ENCODE measurements at regions not wholly inside any gene's neighbourhood (a gene's known extent, or its start where the extent isn't known, plus 50 kb on each side); places are given as distances from the start of the nearest gene placed in this dataset.
A peak's percentile ranks its signal among the peaks of the same experiment; 100 is the strongest.

DNA sequence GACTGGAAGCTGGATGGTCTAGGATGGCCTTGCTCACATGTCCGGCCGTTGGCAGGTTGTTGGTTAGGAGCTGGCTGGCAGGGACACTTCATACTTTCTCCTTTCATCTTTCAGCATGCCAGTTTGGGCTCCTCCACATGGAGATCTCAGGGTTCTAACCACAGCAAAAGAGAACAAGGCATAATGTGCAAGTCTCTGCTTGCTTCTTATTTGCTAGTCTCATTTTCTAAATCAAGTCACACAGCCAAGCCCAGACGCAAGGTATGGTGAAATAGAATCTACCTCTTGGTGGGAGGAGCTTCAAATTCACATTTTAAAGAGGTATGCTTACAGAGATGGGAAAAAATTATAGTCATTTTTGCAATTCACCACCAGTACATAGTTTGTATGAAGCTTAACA is 69.1 kb upstream of the NAP1L1 start:
- H3K9me3 ChIP-seq (ENCODE audit: low read length) = no peaks in the 10 kb centered on the region
- no peaks in the 10 kb centered on the region for H3K9me2 ChIP-seq (replicated peaks; ENCODE audit: insufficient read depth, low read length)
- no peak for DNase-seq
- no peak overlapping the region for H3K27ac ChIP-seq (ENCODE audit: low read length)
- H4K20me1 ChIP-seq (ENCODE audit: insufficient read depth, low read depth, low read length) = no peaks in the 10 kb centered on the region
- no peak overlapping the region for H3K4me2 ChIP-seq (ENCODE audit: low read depth, low read length, poor library complexity, severe bottlenecking)
- H3K27me3 ChIP-seq (ENCODE audit: low read length) = no peaks in the 10 kb centered on the region
- H3K4me3 ChIP-seq (ENCODE audit: low read length) = no peak overlapping the region
- H3K79me2 ChIP-seq (ENCODE audit: low read length) = no peaks in the 10 kb centered on the region
- H2AFZ ChIP-seq (ENCODE audit: low read length) = no peak overlapping the region
- peaks cover 9% of the 10 kb centered on the region for H3K4me1 ChIP-seq (ENCODE audit: low read length)
- H3K36me3 ChIP-seq (ENCODE audit: insufficient read depth, low read length) = no peaks in the 10 kb centered on the region
- no peak overlapping the region for H3K9ac ChIP-seq (ENCODE audit: low read length)

DNA sequence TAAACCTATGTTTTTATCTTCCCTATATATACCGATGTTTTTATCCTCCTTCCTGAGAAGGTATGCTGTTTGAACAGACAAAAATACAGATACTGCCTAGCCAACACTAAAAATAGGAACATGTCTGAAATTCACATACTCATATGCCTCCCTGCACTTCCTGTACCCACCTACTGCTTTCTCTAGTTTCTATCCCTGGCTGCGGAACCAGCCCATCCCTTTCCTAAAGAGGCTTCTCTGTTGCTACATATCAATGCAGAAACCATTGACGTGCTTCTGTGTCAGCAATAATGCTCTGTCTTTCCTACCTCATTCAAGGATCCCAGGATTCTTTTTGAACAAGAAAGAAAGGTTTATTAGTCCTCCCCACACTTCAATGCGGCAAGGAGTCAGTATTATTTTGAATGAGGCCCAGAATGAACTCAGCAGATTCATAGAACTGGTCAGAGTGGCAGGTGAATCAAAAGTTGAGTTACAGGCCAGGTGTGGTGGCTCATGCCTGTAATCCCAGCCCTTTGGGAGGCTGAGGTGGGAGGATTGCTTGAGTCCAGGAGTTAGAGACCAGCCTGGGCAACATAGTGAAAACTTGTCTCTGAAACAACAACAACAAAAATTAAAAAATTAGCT is 67.8 kb upstream of the NAP1L1 start:
- H3K4me2 ChIP-seq (ENCODE audit: low read depth, low read length, poor library complexity, severe bottlenecking) = no peak overlapping the region
- no peak overlapping the region for H3K4me3 ChIP-seq (ENCODE audit: low read length)
- H3K9me2 ChIP-seq (replicated peaks; ENCODE audit: insufficient read depth, low read length) = no peaks in the 10 kb centered on the region
- H2AFZ ChIP-seq (ENCODE audit: low read length) = no peak overlapping the region
- peaks cover 5% of the 10 kb centered on the region for H3K4me1 ChIP-seq (ENCODE audit: low read length)
- H3K27me3 ChIP-seq (ENCODE audit: low read length) = no peaks in the 10 kb centered on the region
- H3K27ac ChIP-seq (ENCODE audit: low read length) = no peak overlapping the region
- H4K20me1 ChIP-seq (ENCODE audit: insufficient read depth, low read depth, low read length) = no peaks in the 10 kb centered on the region
- no peaks in the 10 kb centered on the region for H3K36me3 ChIP-seq (ENCODE audit: insufficient read depth, low read length)
- DNase-seq = no peak
- no peak overlapping the region for H3K9ac ChIP-seq (ENCODE audit: low read length)
- H3K9me3 ChIP-seq (ENCODE audit: low read length) = no peaks in the 10 kb centered on the region
- no peaks in the 10 kb centered on the region for H3K79me2 ChIP-seq (ENCODE audit: low read length)

DNA sequence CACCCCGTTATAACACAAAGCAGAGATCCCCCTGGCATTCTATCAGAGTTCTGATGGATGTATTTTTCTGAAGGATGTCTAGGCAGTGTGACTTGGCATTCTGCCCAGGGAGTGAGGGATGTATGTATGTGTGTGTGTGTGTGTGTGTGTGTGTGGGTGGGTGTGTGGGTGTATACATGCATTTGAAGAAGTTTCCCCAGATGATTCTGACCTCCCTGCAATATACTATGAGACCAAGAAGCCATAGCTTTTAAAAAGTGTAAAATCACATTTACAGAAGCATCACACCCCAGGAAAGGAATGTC is 59.7 kb upstream of the NAP1L1 start:
- no peak overlapping the region for H3K4me2 ChIP-seq (ENCODE audit: low read depth, low read length, poor library complexity, severe bottlenecking)
- no peak overlapping the region for H2AFZ ChIP-seq (ENCODE audit: low read length)
- no peaks in the 10 kb centered on the region for H3K4me1 ChIP-seq (ENCODE audit: low read length)

GRCh38 chr12:76143343-76144244 is 59.1 kb upstream of the NAP1L1 start:
- Histone ChIP-seq H2AFZ (ENCODE audit: low read length) (no peak overlapping the region), H3K27ac (ENCODE audit: low read length) (no peak overlapping the region), H3K36me3 (ENCODE audit: insufficient read depth, low read length) (no peaks in the 10 kb centered on the region), H3K27me3 (ENCODE audit: low read length) (no peaks in the 10 kb centered on the region), H3K79me2 (ENCODE audit: low read length) (no peaks in the 10 kb centered on the region), H3K9me2 (replicated peaks; ENCODE audit: insufficient read depth, low read length) (no peaks in the 10 kb centered on the region), H3K9me3 (ENCODE audit: low read length) (no peaks in the 10 kb centered on the region), H3K9ac (ENCODE audit: low read length) (no peak overlapping the region), H4K20me1 (ENCODE audit: insufficient read depth, low read depth, low read length) (no peaks in the 10 kb centered on the region), H3K4me2 (ENCODE audit: low read depth, low read length, poor library complexity, severe bottlenecking) (no peak overlapping the region), H3K4me3 (ENCODE audit: low read length) (no peak overlapping the region), H3K4me1 (ENCODE audit: low read length) (no peaks in the 10 kb centered on the region)
- no peak for DNase-seq

More for the DNA sequence above, 59.7 kb upstream of the NAP1L1 start:
- Histone ChIP-seq H3K9me3 (ENCODE audit: low read length) (no peaks in the 10 kb centered on the region), H3K79me2 (ENCODE audit: low read length) (no peaks in the 10 kb centered on the region), H3K27ac (ENCODE audit: low read length) (no peak overlapping the region), H3K36me3 (ENCODE audit: insufficient read depth, low read length) (no peaks in the 10 kb centered on the region), H3K27me3 (ENCODE audit: low read length) (no peaks in the 10 kb centered on the region), H3K9ac (ENCODE audit: low read length) (no peak overlapping the region), H3K4me3 (ENCODE audit: low read length) (no peak overlapping the region), H4K20me1 (ENCODE audit: insufficient read depth, low read depth, low read length) (no peaks in the 10 kb centered on the region), H3K9me2 (replicated peaks; ENCODE audit: insufficient read depth, low read length) (no peaks in the 10 kb centered on the region)
- no peak for DNase-seq

DNA sequence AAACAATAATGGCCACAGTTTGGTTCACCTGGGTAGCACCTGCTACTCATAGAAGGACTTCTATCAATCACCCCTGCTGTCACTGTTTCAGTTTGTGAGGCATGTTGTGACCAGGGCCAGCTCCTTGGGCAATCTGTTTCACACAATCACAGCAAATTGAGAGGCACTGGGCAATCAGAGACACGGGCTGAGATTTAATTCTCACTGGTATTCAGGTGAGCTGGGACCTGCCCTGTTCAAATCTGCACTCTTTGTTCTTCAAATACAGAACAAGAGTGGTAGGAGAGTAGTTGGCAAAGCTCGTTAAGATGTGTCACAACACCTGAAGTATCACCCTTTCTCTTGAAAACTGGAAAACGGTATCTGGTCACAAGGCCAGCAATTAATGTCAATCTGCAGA is 57.8 kb upstream of the NAP1L1 start:
- Histone ChIP-seq H3K79me2 (ENCODE audit: low read length) (no peaks in the 10 kb centered on the region), H3K9me2 (replicated peaks; ENCODE audit: insufficient read depth, low read length) (no peaks in the 10 kb centered on the region), H3K27me3 (ENCODE audit: low read length) (no peaks in the 10 kb centered on the region), H3K27ac (ENCODE audit: low read length) (no peak overlapping the region), H3K9ac (ENCODE audit: low read length) (no peak overlapping the region), H2AFZ (ENCODE audit: low read length) (no peak overlapping the region), H3K4me1 (ENCODE audit: low read length) (no peaks in the 10 kb centered on the region), H3K4me2 (ENCODE audit: low read depth, low read length, poor library complexity, severe bottlenecking) (no peak overlapping the region), H3K4me3 (ENCODE audit: low read length) (no peak overlapping the region), H3K9me3 (ENCODE audit: low read length) (no peaks in the 10 kb centered on the region), H4K20me1 (ENCODE audit: insufficient read depth, low read depth, low read length) (no peaks in the 10 kb centered on the region), H3K36me3 (ENCODE audit: insufficient read depth, low read length) (no peaks in the 10 kb centered on the region)
- DNase-seq = no peak

DNA sequence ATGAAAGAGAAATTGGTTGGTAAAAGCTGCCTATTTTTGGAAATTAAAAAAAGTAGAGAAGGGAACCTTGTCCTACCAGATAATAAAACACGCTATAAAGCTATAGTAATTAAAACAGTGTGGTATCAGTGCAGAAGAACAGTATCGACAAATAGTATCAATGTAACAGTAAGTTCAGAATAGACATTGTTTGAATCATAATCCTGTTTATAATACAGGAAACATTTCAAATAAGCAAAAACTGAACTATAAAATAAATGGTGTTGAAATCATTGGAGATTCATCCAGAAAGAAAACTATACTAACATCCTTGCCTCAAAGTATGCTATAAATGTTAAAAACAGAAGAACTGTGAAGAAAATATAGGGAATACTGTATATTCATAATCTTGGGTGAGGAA is 54.2 kb upstream of the NAP1L1 start:
- Histone ChIP-seq H3K4me3 (ENCODE audit: low read length) (no peak overlapping the region), H3K27ac (ENCODE audit: low read length) (no peak overlapping the region), H3K79me2 (ENCODE audit: low read length) (no peaks in the 10 kb centered on the region), H3K9me3 (ENCODE audit: low read length) (no peaks in the 10 kb centered on the region), H3K27me3 (ENCODE audit: low read length) (no peaks in the 10 kb centered on the region), H4K20me1 (ENCODE audit: insufficient read depth, low read depth, low read length) (no peaks in the 10 kb centered on the region), H2AFZ (ENCODE audit: low read length) (no peak overlapping the region), H3K36me3 (ENCODE audit: insufficient read depth, low read length) (no peaks in the 10 kb centered on the region), H3K4me2 (ENCODE audit: low read depth, low read length, poor library complexity, severe bottlenecking) (no peak overlapping the region), H3K9me2 (replicated peaks; ENCODE audit: insufficient read depth, low read length) (no peaks in the 10 kb centered on the region), H3K9ac (ENCODE audit: low read length) (no peak overlapping the region), H3K4me1 (ENCODE audit: low read length) (no peaks in the 10 kb centered on the region)
- no peak for DNase-seq

- no peaks in the 10 kb centered on the region for H3K9me3 ChIP-seq (ENCODE audit: low read length)
- H4K20me1 ChIP-seq (ENCODE audit: insufficient read depth, low read depth, low read length) = no peaks in the 10 kb centered on the region
- no peaks in the 10 kb centered on the region for H3K27me3 ChIP-seq (ENCODE audit: low read length)
- H2AFZ ChIP-seq (ENCODE audit: low read length) = no peak overlapping the region
- H3K4me1 ChIP-seq (ENCODE audit: low read length) = no peaks in the 10 kb centered on the region
- no peaks in the 10 kb centered on the region for H3K36me3 ChIP-seq (ENCODE audit: insufficient read depth, low read length)
- no peak for DNase-seq
- H3K4me3 ChIP-seq (ENCODE audit: low read length) = no peak overlapping the region
- no peak overlapping the region for H3K9ac ChIP-seq (ENCODE audit: low read length)
- no peak overlapping the region for H3K27ac ChIP-seq (ENCODE audit: low read length)
- H3K9me2 ChIP-seq (replicated peaks; ENCODE audit: insufficient read depth, low read length) = no peaks in the 10 kb centered on the region
- H3K4me2 ChIP-seq (ENCODE audit: low read depth, low read length, poor library complexity, severe bottlenecking) = no peak overlapping the region
- no peaks in the 10 kb centered on the region for H3K79me2 ChIP-seq (ENCODE audit: low read length)
Measured at GRCh38 chr12:76137606-76138005, 53.1 kb upstream of the NAP1L1 start.

DNA sequence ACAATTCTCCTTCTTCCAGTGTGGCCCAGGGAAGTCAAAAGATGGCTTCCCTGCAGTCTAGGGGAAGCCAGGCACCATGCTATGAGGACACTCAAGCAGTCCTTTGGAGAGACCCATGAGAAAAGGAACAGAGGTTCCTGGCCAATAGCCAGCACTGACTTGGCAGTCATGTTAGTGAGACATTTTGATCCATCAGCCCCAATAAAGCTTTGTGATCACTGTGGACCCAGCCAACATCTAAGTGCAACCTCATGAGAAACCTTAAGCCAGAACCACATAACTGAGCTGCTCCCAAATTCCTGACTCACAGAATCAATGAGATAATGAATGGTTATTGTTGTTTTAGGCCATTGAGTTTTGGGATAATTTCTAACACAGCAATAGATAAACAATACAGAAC is 51.0 kb upstream of the NAP1L1 start:
- no peaks in the 10 kb centered on the region for H3K36me3 ChIP-seq (ENCODE audit: insufficient read depth, low read length)
- no peak overlapping the region for H3K9ac ChIP-seq (ENCODE audit: low read length)
- no peaks in the 10 kb centered on the region for H4K20me1 ChIP-seq (ENCODE audit: insufficient read depth, low read depth, low read length)
- no peaks in the 10 kb centered on the region for H3K9me3 ChIP-seq (ENCODE audit: low read length)
- no peaks in the 10 kb centered on the region for H3K27me3 ChIP-seq (ENCODE audit: low read length)
- no peak overlapping the region for H3K27ac ChIP-seq (ENCODE audit: low read length)
- peak; percentile 6 for DNase-seq
- no peak overlapping the region for H3K4me3 ChIP-seq (ENCODE audit: low read length)
- H3K9me2 ChIP-seq (replicated peaks; ENCODE audit: insufficient read depth, low read length) = no peaks in the 10 kb centered on the region
- no peaks in the 10 kb centered on the region for H3K4me1 ChIP-seq (ENCODE audit: low read length)
- H2AFZ ChIP-seq (ENCODE audit: low read length) = no peak overlapping the region
- no peak overlapping the region for H3K4me2 ChIP-seq (ENCODE audit: low read depth, low read length, poor library complexity, severe bottlenecking)
- H3K79me2 ChIP-seq (ENCODE audit: low read length) = no peaks in the 10 kb centered on the region

Measured in Karpas-422 (cell line).